ENCODE measurements at regions not wholly inside any gene's neighbourhood (a gene's known extent, or its start where the extent isn't known, plus 50 kb on each side); places are given as distances from the start of the nearest gene placed in this dataset.

GRCh38 chr4:114178392-114178791 lies 198.9 kb upstream of the ARSJ start:
- H3K27ac ChIP-seq = no peak overlapping the region
- TF ChIP-seq CTCF (conservative IDR thresholded peaks at IDR 0.05) (no peak), ZFX (IDR thresholded peaks at IDR 0.05) (no peak)

GRCh38 chr4:114180481-114180880 lies 201.0 kb upstream of the ARSJ start:
- TF ChIP-seq CTCF (conservative IDR thresholded peaks at IDR 0.05) (peak; percentile 62), ZFX (IDR thresholded peaks at IDR 0.05) (no peak)
- no peak overlapping the region for H3K27ac ChIP-seq

- TF ChIP-seq CTCF (conservative IDR thresholded peaks at IDR 0.05) (no peak), ZFX (IDR thresholded peaks at IDR 0.05) (no peak)
- no peak overlapping the region for H3K27ac ChIP-seq
These were observed 205.5 kb upstream of the ARSJ start for GRCh38 chr4:114184901-114185300.

GRCh38 chr4:114187592-114187991 lies 208.1 kb upstream of the ARSJ start:
- TF ChIP-seq CTCF (conservative IDR thresholded peaks at IDR 0.05) (no peak), ZFX (IDR thresholded peaks at IDR 0.05) (no peak)
- H3K27ac ChIP-seq = no peak overlapping the region

GRCh38 chr4:114191496-114191895 lies 212.0 kb upstream of the ARSJ start:
- TF ChIP-seq ZFX (IDR thresholded peaks at IDR 0.05) = no peak
- TF ChIP-seq CTCF (conservative IDR thresholded peaks at IDR 0.05) = no peak
- no peak overlapping the region for H3K27ac ChIP-seq

GRCh38 chr4:114192854-114193253 lies 213.4 kb upstream of the ARSJ start:
- no peak overlapping the region for H3K27ac ChIP-seq

More at GRCh38 chr4:114192854-114193253, 213.4 kb upstream of the ARSJ start:
- no peak for TF ChIP-seq ZFX (IDR thresholded peaks at IDR 0.05)
- no peak for TF ChIP-seq CTCF (conservative IDR thresholded peaks at IDR 0.05)
